HL-60 (cell line): ENCODE measurements at regions not wholly inside any gene's neighbourhood (a gene's known extent, or its start where the extent isn't known, plus 50 kb on each side); places are given as distances from the start of the nearest gene placed in this dataset.

Experiments used
- CTCF ChIP-seq: IDR thresholded peaks from one replicate; pipeline ENCODE4 v1.5.1; 2011; ENCODE audit warnings: low read length, control low read depth, inconsistent platforms; ENCODE audit not compliant: insufficient read depth
- GABPA ChIP-seq: IDR thresholded peaks from 2 replicates; pipeline ENCODE4 v1.6.1; 2012; ENCODE audit warnings: low read depth
- POLR2AphosphoS5 ChIP-seq: IDR thresholded peaks from 2 replicates; pipeline ENCODE4 v1.6.1; 2012; ENCODE audit warnings: low read depth
- TF ChIP-seq, protein P1 (sequence below): IDR thresholded peaks from 2 replicates; pipeline ENCODE4 v1.6.1; 2012; ENCODE audit warnings: low read depth; ENCODE audit not compliant: insufficient replicate concordance

- TF ChIP-seq CTCF (no peak), POLR2AphosphoS5 (no peak), GABPA (no peak)
- TF ChIP-seq, protein P1, sequence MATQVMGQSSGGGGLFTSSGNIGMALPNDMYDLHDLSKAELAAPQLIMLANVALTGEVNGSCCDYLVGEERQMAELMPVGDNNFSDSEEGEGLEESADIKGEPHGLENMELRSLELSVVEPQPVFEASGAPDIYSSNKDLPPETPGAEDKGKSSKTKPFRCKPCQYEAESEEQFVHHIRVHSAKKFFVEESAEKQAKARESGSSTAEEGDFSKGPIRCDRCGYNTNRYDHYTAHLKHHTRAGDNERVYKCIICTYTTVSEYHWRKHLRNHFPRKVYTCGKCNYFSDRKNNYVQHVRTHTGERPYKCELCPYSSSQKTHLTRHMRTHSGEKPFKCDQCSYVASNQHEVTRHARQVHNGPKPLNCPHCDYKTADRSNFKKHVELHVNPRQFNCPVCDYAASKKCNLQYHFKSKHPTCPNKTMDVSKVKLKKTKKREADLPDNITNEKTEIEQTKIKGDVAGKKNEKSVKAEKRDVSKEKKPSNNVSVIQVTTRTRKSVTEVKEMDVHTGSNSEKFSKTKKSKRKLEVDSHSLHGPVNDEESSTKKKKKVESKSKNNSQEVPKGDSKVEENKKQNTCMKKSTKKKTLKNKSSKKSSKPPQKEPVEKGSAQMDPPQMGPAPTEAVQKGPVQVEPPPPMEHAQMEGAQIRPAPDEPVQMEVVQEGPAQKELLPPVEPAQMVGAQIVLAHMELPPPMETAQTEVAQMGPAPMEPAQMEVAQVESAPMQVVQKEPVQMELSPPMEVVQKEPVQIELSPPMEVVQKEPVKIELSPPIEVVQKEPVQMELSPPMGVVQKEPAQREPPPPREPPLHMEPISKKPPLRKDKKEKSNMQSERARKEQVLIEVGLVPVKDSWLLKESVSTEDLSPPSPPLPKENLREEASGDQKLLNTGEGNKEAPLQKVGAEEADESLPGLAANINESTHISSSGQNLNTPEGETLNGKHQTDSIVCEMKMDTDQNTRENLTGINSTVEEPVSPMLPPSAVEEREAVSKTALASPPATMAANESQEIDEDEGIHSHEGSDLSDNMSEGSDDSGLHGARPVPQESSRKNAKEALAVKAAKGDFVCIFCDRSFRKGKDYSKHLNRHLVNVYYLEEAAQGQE: no peak
Observed at GRCh38 chr15:61729646-61730045, 330.6 kb downstream of the VPS13C start.
